HCT116 (cell line): ENCODE measurements at regions not wholly inside any gene's neighbourhood (a gene's known extent, or its start where the extent isn't known, plus 50 kb on each side); places are given as distances from the start of the nearest gene placed in this dataset.

Source experiments
- ATAC-seq: fragments of 200-7000 bp; cut with Tn5 transposase; 2 replicates; pipeline ENCODE4 v1.9.1; 2020; ENCODE audit warnings: mild to moderate bottlenecking, moderate library complexity
- BruUV-seq: library from RNA; stranded (reverse); fragments of 400-500 nt; replicated peaks from 2 replicates; lab custom pipeline; 2021; lab: Mats Ljungman, UMichigan
- CTCF ChIA-PET: fragments of 300-600 bp; sonication (Branson Sonifier 250); formaldehyde crosslinking; loops from one replicate; lab custom pipeline; 2021; ENCODE audit warnings: antibody characterized with exemption; lab: Charles Lee
- POLR2A ChIA-PET: fragments of 300-600, 350-600 bp; sonication (Branson Sonifier 250); formaldehyde crosslinking; loops from one replicate; lab custom pipeline; 2021; ENCODE audit warnings: antibody characterized with exemption; lab: Charles Lee
- RAD21 ChIA-PET, 2 experiments: fragments of 300-600 bp; sonication (Branson Sonifier 250); formaldehyde crosslinking; loops; one replicate each; lab custom pipeline; 2023; ENCODE audit warnings: low total read pairs in 2 of 2; ENCODE audit not compliant: uncharacterized antibody in 2 of 2, unreplicated experiment in 2 of 2, low non-redundant PET in 1 of 2; lab: Charles Lee
- DNase-seq: peaks from one replicate; pipeline ENCODE4 v3.0.0-alpha.2; 2010; ENCODE audit warnings: low read depth, low spot score
- H2AFZ ChIP-seq: fragments of 200-600 bp; shearing (Covaris generic), sonication (generic); 2 replicates; pipeline ENCODE4 v1.6.1; 2017; ENCODE audit warnings: low read depth, mixed run types, mixed read lengths, antibody characterized with exemption, low read length; ENCODE audit not compliant: poor library complexity, severe bottlenecking
- H3K27ac ChIP-seq: 2 replicates; pipeline ENCODE4 v1.5.1; 2012; ENCODE audit warnings: low read depth, low read length
- H3K27me3 ChIP-seq: fragments of 200-600 bp; sonication (generic); 2 replicates; pipeline ENCODE4 v1.6.1; 2016; ENCODE audit warnings: mixed run types, low read length, mixed read lengths; ENCODE audit not compliant: insufficient read depth
- H3K36me3 ChIP-seq, 2 experiments: fragments of 200-500 bp in 1 of 2; fragments of 200-600 bp in 1 of 2; sonication (Bioruptor generic) in 1 of 2; sonication (generic) in 1 of 2; 2 replicates each; pipeline versions ENCODE4 v1.5.1 to v1.6.1; 2014 to 2016; ENCODE audit warnings: low read length in 2 of 2, inconsistent platforms in 1 of 2, mixed read lengths in 1 of 2, mixed run types in 1 of 2; ENCODE audit not compliant: insufficient read depth in 2 of 2, control insufficient read depth in 1 of 2
- H3K4me1 ChIP-seq, 2 experiments: fragments of 200-600 bp in 1 of 2; sonication (generic) in 1 of 2; 2 replicates each; pipeline versions ENCODE4 v1.5.1 to v1.6.1; 2012 to 2017; ENCODE audit warnings: low read length in 2 of 2, inconsistent platforms in 1 of 2, mild to moderate bottlenecking in 1 of 2, mixed read lengths in 1 of 2, mixed run types in 1 of 2, moderate library complexity in 1 of 2; ENCODE audit not compliant: insufficient read depth in 2 of 2, control insufficient read depth in 1 of 2
- H3K4me2 ChIP-seq: fragments of 200-600 bp; sonication (generic); 2 replicates; pipeline ENCODE4 v1.6.1; 2017; ENCODE audit warnings: mixed run types, low read length, mixed read lengths
- H3K4me3 ChIP-seq, 2 experiments: fragments of 200-600 bp in 1 of 2; sonication (generic) in 1 of 2; replicated peaks in 1 of 2; 2 replicates each; pipeline ENCODE4 v1.5.1; 2011 to 2016; ENCODE audit warnings: low read length in 2 of 2, control low read depth in 1 of 2, low read depth in 1 of 2, mild to moderate bottlenecking in 1 of 2, mixed read lengths in 1 of 2, mixed run types in 1 of 2
- H3K79me2 ChIP-seq: fragments of 200-600 bp; sonication (generic); 2 replicates; pipeline ENCODE4 v1.6.1; 2017; ENCODE audit warnings: mild to moderate bottlenecking, mixed run types, low read length, moderate library complexity, mixed read lengths; ENCODE audit not compliant: insufficient read depth
- H3K9ac ChIP-seq: fragments of 200-600 bp; sonication (generic); 2 replicates; pipeline ENCODE4 v1.6.1; 2016; ENCODE audit warnings: low read length, mixed read lengths
- H3K9me2 ChIP-seq: fragments of 200-600 bp; sonication (generic), shearing (Covaris generic); 2 replicates; pipeline ENCODE4 v1.6.1; 2017; ENCODE audit warnings: mixed run types, mild to moderate bottlenecking, moderate library complexity; ENCODE audit not compliant: insufficient read depth
- H3K9me3 ChIP-seq, 2 experiments: fragments of 200-500 bp in 1 of 2; fragments of 200-600 bp in 1 of 2; sonication (Bioruptor generic) in 1 of 2; sonication (generic) in 1 of 2; 2 replicates each; pipeline ENCODE4 v1.6.1; 2014 to 2017; ENCODE audit warnings: low read length in 2 of 2, mixed read lengths in 2 of 2, inconsistent platforms in 1 of 2, low read depth in 1 of 2, mild to moderate bottlenecking in 1 of 2, mixed run types in 1 of 2, moderate library complexity in 1 of 2; ENCODE audit not compliant: control insufficient read depth in 1 of 2, insufficient read depth in 1 of 2
- H4K20me1 ChIP-seq: fragments of 200-600 bp; sonication (generic), shearing (Covaris generic); 2 replicates; pipeline ENCODE4 v1.6.1; 2017; ENCODE audit warnings: mixed run types, mild to moderate bottlenecking, moderate library complexity; ENCODE audit not compliant: insufficient read depth
- CEBPB ChIP-seq: IDR thresholded peaks from 2 replicates; pipeline ENCODE4 v1.6.1; 2012; ENCODE audit warnings: low read depth
- EGR1 ChIP-seq: IDR thresholded peaks from 2 replicates; pipeline ENCODE4 v1.6.1; 2012; ENCODE audit warnings: low read depth
- ELF1 ChIP-seq: IDR thresholded peaks from 2 replicates; pipeline ENCODE4 v1.6.1; 2012; ENCODE audit warnings: low read depth, borderline replicate concordance
- FOSL1 ChIP-seq: IDR thresholded peaks from 2 replicates; pipeline ENCODE4 v1.6.1; 2012; ENCODE audit warnings: low read depth
- POLR2A ChIP-seq: IDR thresholded peaks from 2 replicates; pipeline ENCODE4 v1.7.0; 2011; ENCODE audit warnings: borderline replicate concordance; ENCODE audit not compliant: insufficient read depth, insufficient read length; ENCODE audit errors: extremely low read depth
- POLR2AphosphoS5 ChIP-seq: IDR thresholded peaks from 2 replicates; pipeline ENCODE4 v1.6.1; 2011; ENCODE audit warnings: mild to moderate bottlenecking, low read depth, low read length, moderate library complexity
- RAD21 ChIP-seq: IDR thresholded peaks from 2 replicates; pipeline ENCODE4 v1.6.1; 2012; ENCODE audit warnings: low read depth, mild to moderate bottlenecking
- SIN3A ChIP-seq: IDR thresholded peaks from 2 replicates; pipeline ENCODE4 v1.6.1; 2012; ENCODE audit warnings: low read depth
- SRF ChIP-seq: IDR thresholded peaks from 2 replicates; pipeline ENCODE4 v1.6.1; 2012; ENCODE audit warnings: low read depth
- TCF7L2 ChIP-seq: IDR thresholded peaks from 2 replicates; pipeline ENCODE4 v1.7.0; 2011; ENCODE audit warnings: borderline replicate concordance, inconsistent platforms; ENCODE audit not compliant: insufficient read depth, insufficient read length; ENCODE audit errors: extremely low read depth
- YY1 ChIP-seq: IDR thresholded peaks from 2 replicates; pipeline ENCODE4 v1.6.1; 2011; ENCODE audit warnings: low read length, low read depth, moderate library complexity, mild to moderate bottlenecking; ENCODE audit not compliant: insufficient replicate concordance; ENCODE audit errors: extremely low read depth
- ZFX ChIP-seq: fragments of 450-650 bp; IDR thresholded peaks from 2 replicates; pipeline ENCODE4 v1.6.1; 2017
- ZNF274 ChIP-seq: fragments of 200-500 bp; sonication (Bioruptor generic); IDR thresholded peaks from 2 replicates; pipeline ENCODE4 v1.6.1; 2014; ENCODE audit warnings: mild to moderate bottlenecking, low read depth, low read length, inconsistent platforms
- intact Hi-C: fragments of 100-400 bp; cut with micrococcal nuclease; formaldehyde crosslinking; loops from 2 replicates; pipeline ENCODE4 v1.10.0; 2022
- TF ChIP-seq, protein P1 (sequence below): IDR thresholded peaks from 2 replicates; pipeline ENCODE4 v1.6.1; 2011; ENCODE audit warnings: mild to moderate bottlenecking, low read length, moderate library complexity; ENCODE audit not compliant: insufficient replicate concordance; ENCODE audit errors: extremely low read depth

DNA sequence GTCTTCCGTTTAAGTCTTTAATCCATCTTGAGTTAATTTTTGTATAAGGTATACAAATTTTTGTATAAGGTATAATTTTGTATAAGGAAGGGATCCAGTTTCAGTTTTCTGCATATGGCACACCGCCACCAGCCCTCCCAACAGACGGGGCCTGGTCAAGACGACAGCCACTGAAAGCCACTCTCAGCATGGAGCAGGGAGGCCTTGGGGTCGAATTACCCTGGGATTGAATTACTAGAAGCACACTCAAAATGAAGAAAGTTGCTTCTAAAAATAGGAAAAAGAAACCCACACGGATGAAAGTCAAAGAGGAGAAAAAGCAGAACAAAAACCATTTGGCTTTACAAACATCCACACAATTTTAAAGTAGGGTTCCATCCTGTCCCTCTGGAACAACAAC, 586.2 kb upstream of the ADAMTS16 start:
- Histone ChIP-seq H3K4me1 (no peaks in the 10 kb centered on the region), H3K27ac (no peak overlapping the region), H3K4me2 (no peak overlapping the region), H3K27me3 (no peaks in the 10 kb centered on the region), H3K36me3 (no peaks in the 10 kb centered on the region), H2AFZ (no peak overlapping the region), H3K9me3 (peaks cover 12 to 13% of the 10 kb centered on the region in 2 experiments; a peak in 2 of 4 replicates), H3K79me2 (no peaks in the 10 kb centered on the region), H4K20me1 (no peaks in the 10 kb centered on the region), H3K9ac (no peak overlapping the region), H3K4me3 (no peak overlapping the region), H3K9me2 (no peaks in the 10 kb centered on the region)
- CTCF ChIA-PET = no interaction called here
- DNase-seq (no peak), ATAC-seq (no peak)
- intact Hi-C loops = no loop called here
- TF ChIP-seq TCF7L2 (no peak), FOSL1 (no peak), SRF (no peak)
- RAD21 ChIA-PET = no interaction called here
- no TSS peak for BruUV-seq
- POLR2A ChIA-PET = no interaction called here

DNA sequence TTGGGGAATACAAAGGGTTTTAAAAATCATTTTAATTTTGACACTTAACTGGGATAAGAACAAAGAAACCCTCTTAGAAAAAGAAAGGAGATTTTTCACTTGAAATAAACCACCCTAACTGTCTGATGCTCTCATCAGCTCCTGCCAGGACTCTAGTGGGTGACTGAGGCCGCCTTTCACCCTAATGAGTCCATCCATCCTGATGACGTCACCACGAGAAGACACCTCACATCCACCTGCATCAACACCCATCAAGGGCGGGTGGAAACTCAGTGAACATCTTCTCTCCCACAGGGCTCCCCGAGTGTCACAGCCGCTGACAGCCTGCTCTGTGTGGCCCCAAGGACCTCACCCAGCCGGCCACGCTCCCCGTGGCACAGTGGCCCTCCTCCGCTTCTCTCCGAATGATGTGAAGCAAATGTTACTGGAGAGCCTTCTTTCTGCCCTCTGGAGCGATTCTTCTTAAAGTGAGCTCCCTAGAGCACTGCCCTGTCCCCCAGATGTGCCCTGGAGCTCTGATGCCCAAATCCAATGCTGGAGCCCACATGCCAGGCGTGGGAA, 584.3 kb upstream of the ADAMTS16 start:
- Histone ChIP-seq H3K9ac (no peak overlapping the region), H3K79me2 (no peaks in the 10 kb centered on the region), H4K20me1 (no peaks in the 10 kb centered on the region), H3K27me3 (no peaks in the 10 kb centered on the region), H3K9me3 (peaks cover 6 to 14% of the 10 kb centered on the region in 2 experiments; a peak in 3 of 4 replicates), H3K4me3 (no peak overlapping the region), H3K4me2 (no peak overlapping the region), H3K27ac (no peak overlapping the region), H3K36me3 (no peaks in the 10 kb centered on the region), H2AFZ (no peak overlapping the region), H3K9me2 (no peaks in the 10 kb centered on the region), H3K4me1 (no peaks in the 10 kb centered on the region)
- no peak for TF ChIP-seq ZFX
- TF ChIP-seq SIN3A = no peak
- no peak for TF ChIP-seq CEBPB
- TF ChIP-seq EGR1 = no peak
- no peak for TF ChIP-seq ZNF274
- TF ChIP-seq RAD21 = no peak
- no peak for TF ChIP-seq POLR2A
- no peak for TF ChIP-seq ELF1
- TF ChIP-seq, protein P1, sequence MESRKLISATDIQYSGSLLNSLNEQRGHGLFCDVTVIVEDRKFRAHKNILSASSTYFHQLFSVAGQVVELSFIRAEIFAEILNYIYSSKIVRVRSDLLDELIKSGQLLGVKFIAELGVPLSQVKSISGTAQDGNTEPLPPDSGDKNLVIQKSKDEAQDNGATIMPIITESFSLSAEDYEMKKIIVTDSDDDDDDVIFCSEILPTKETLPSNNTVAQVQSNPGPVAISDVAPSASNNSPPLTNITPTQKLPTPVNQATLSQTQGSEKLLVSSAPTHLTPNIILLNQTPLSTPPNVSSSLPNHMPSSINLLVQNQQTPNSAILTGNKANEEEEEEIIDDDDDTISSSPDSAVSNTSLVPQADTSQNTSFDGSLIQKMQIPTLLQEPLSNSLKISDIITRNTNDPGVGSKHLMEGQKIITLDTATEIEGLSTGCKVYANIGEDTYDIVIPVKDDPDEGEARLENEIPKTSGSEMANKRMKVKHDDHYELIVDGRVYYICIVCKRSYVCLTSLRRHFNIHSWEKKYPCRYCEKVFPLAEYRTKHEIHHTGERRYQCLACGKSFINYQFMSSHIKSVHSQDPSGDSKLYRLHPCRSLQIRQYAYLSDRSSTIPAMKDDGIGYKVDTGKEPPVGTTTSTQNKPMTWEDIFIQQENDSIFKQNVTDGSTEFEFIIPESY = no peak
- no peak for TF ChIP-seq YY1
- TF ChIP-seq POLR2AphosphoS5 = no peak
- TF ChIP-seq SRF = no peak
- ATAC-seq = no peak
- RAD21 ChIA-PET = no interaction called here
- POLR2A ChIA-PET = no interaction called here
- DNase-seq = no peak
- CTCF ChIA-PET = no interaction called here
- intact Hi-C loops = no loop called here
- BruUV-seq = no TSS peak
